22Rv1 (cell line): ENCODE measurements at regions not wholly inside any gene's neighbourhood (a gene's known extent, or its start where the extent isn't known, plus 50 kb on each side); places are given as distances from the start of the nearest gene placed in this dataset.

ENCODE experiments used
- H3K27ac ChIP-seq: fragments of 450-650 bp; 2 replicates; pipeline ENCODE4 v1.5.1; 2017
- CTCF ChIP-seq: fragments of 450-650 bp; IDR thresholded peaks from 2 replicates; pipeline ENCODE4 v1.5.1; 2017; ENCODE audit warnings: mild to moderate bottlenecking
- ZFX ChIP-seq: fragments of 450-650 bp; IDR thresholded peaks from 2 replicates; pipeline ENCODE4 v1.6.1; 2017; ENCODE audit warnings: antibody characterized with exemption, borderline replicate concordance

DNA sequence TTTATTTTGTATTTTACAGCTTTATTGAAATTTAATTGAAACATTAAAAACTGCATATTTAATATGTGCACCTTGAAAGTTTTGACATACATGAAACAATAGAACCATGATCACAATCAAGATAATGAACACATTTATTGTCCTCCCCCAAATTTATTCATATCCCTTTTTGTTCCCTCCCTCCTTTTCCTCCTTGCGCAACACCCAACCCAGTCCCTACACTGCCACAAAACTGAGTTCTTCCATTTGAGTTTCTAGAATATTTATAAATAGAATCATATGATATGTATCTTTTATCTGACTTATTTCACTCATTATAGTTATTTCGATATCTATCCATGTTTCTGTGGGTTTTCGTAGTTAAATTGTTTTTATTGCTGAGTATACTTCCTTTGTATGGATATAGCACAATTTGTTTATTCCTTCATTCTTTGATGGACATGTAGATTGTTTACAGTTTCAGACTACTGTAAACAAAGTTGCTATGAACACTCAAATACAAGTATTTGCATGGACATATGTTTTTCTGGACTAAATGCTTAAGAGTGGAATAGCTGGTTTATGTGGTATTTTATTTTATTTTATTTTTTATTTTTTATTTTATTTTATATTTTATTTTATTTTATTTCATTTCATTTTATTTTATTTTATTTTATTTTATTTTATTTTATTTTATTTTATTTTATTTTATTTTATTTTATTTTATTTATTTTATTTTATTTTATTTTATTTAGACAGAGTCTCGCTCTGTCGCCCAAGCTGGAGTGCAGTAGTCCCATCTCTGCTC, 359.1 kb downstream of the SLC6A15 start:
- no peak overlapping the region for H3K27ac ChIP-seq
- no peak for TF ChIP-seq ZFX
- no peak for TF ChIP-seq CTCF

GRCh38 chr12:84551373-84551772, 361.2 kb downstream of the SLC6A15 start:
- H3K27ac ChIP-seq = no peak overlapping the region
- TF ChIP-seq CTCF (no peak), ZFX (no peak)

DNA sequence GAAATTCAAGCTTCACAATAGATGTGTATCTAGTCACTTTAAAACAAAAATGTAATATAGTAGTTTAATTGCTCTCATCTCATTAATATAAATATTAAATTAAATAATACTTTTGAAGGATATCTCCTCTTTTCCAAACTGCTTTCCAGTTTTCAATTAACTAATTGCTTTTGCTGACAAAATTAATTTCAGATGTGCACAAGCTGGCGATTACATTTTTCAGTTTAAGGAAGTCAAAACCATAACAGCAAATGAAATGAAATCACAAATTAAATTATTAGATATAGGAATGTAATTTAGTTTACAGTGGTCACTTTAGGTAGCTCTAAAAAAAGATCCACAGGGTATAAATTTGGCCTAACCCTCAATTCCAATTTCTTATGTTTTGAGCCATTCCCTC, 362.1 kb downstream of the SLC6A15 start:
- no peak for TF ChIP-seq ZFX
- no peak for TF ChIP-seq CTCF
- no peak overlapping the region for H3K27ac ChIP-seq

- H3K27ac ChIP-seq = no peak overlapping the region
- no peak for TF ChIP-seq ZFX
These were observed 370.3 kb downstream of the SLC6A15 start for GRCh38 chr12:84542289-84542688.

GRCh38 chr12:84537666-84538065, 374.9 kb downstream of the SLC6A15 start:
- no peak overlapping the region for H3K27ac ChIP-seq

DNA sequence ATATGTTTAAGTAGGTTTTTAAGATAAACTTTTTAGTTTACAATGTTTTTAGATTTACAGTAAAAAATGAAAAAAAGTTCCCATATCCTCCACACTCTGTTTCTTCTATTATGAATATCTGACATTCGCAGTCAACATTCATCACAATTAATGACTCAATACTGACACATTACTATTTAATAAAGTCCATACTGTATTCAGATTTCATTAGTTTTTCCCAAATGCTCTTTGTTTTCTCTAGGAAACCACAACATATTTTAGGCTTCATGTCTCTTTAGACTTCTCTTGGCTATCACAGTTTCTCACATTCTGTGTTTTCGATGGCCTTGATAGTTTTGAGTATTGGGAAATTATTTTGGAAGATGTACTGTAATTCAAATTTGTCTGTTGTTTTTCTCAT, 399.8 kb downstream of the SLC6A15 start:
- no peak for TF ChIP-seq CTCF
- no peak for TF ChIP-seq ZFX
- H3K27ac ChIP-seq = no peak overlapping the region

More at GRCh38 chr12:84537666-84538065, 374.9 kb downstream of the SLC6A15 start:
- no peak for TF ChIP-seq ZFX
- TF ChIP-seq CTCF = no peak

GRCh38 chr12:84508851-84509260, 403.7 kb downstream of the SLC6A15 start:
- TF ChIP-seq ZFX (no peak), CTCF (0 out of 2 replicates have a peak, but pooled peaks have one; percentile 32)
- H3K27ac ChIP-seq = no peak overlapping the region
